ENCODE measurements at regions not wholly inside any gene's neighbourhood (a gene's known extent, or its start where the extent isn't known, plus 50 kb on each side); places are given as distances from the start of the nearest gene placed in this dataset.

DNA sequence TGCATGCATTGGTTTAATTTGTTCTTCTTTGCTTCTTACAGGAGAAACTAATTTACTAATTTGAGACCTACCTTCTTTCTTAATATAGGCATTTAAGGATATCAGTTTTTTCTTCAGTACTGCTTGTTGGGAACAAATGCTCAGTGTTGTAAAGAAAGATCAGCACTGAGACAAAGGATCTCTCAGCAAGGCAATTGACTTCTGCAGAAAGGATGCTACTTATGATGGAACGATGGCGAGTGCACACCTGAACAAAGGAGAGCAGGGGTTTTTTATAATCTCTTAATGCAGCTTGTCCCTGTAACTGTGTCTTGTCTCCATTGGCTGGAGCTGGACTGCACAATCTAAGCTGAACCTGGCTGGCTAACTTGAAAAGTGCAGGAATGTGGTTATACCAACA is 64.2 kb downstream of the RPP21 start:
- Histone ChIP-seq H3K36me3 (no peaks in the 10 kb centered on the region), H3K27me3 (no peaks in the 10 kb centered on the region), H3K9me3 (no peaks in the 10 kb centered on the region), H3K4me1 (no peaks in the 10 kb centered on the region), H3K27ac (no peak overlapping the region), H3K4me3 (no peak overlapping the region)
- ATAC-seq = no peak
- TF ChIP-seq POLR2A (IDR thresholded peaks at IDR 0.05) = no peak
- TF ChIP-seq, protein P1, sequence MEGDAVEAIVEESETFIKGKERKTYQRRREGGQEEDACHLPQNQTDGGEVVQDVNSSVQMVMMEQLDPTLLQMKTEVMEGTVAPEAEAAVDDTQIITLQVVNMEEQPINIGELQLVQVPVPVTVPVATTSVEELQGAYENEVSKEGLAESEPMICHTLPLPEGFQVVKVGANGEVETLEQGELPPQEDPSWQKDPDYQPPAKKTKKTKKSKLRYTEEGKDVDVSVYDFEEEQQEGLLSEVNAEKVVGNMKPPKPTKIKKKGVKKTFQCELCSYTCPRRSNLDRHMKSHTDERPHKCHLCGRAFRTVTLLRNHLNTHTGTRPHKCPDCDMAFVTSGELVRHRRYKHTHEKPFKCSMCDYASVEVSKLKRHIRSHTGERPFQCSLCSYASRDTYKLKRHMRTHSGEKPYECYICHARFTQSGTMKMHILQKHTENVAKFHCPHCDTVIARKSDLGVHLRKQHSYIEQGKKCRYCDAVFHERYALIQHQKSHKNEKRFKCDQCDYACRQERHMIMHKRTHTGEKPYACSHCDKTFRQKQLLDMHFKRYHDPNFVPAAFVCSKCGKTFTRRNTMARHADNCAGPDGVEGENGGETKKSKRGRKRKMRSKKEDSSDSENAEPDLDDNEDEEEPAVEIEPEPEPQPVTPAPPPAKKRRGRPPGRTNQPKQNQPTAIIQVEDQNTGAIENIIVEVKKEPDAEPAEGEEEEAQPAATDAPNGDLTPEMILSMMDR (IDR thresholded peaks at IDR 0.05) = no peak
- intact Hi-C loops (cut with DNase I) = no loop called here
- 58% methylated on average over 2 of the region's 2 CpGs for WGBS (ENCODE audit: insufficient coverage, low coverage, low lambda C conversion rate, missing lambda C conversion rate)
- DNase-seq = no peak

DNA sequence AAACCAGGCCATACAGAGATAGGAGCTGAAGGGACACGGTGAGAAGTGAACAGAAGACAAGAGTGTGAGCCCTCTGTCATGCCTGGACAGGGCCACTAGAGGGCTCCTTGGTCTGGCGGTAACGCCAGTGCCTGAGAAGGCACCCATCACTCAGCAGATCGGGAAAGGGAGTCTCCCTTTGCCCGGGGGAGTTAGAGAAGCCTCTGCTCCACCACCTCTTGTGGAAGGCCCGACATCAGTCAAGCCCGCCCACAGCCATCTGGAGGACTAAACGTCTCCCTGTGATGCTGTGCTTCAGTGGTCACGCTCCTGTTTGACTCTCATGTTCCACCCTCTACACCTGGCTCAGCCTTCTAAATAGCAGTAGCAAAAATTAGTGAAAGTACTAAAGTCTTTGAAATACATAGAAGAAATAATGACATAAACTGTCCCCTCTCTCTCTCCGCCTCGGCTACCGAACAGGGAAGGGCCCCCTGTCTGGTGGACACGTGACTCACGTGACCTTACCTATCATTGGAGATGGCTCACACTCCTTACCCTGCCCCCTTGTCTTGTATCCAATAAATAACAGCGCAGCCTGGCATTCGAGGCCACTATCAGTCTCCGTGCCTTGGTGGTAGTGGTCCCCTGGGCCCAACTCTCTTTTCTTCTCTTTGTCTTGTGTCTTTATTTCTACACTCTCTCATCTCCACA is 66.7 kb downstream of the RPP21 start:
- intact Hi-C loops (cut with DNase I) = no loop called here
- WGBS (ENCODE audit: insufficient coverage, low coverage, low lambda C conversion rate, missing lambda C conversion rate) = 19% methylated on average over 17 of the region's 17 CpGs
- H3K9me3 ChIP-seq = no peaks in the 10 kb centered on the region
- H3K36me3 ChIP-seq = no peaks in the 10 kb centered on the region
- ATAC-seq (peak; percentile 56 to 69 (median 66)), DNase-seq (peak in 2 of 3 donors; percentile 61 to 63)
- no peak for TF ChIP-seq POLR2A (IDR thresholded peaks at IDR 0.05)
- TF ChIP-seq, protein P1 (IDR thresholded peaks at IDR 0.05) = peak; percentile 55 to 74 (median 70)
- H3K4me1 ChIP-seq = no peaks in the 10 kb centered on the region
- H3K4me3 ChIP-seq = no peak overlapping the region
- H3K27me3 ChIP-seq = no peaks in the 10 kb centered on the region
- no peak overlapping the region for H3K27ac ChIP-seq

DNA sequence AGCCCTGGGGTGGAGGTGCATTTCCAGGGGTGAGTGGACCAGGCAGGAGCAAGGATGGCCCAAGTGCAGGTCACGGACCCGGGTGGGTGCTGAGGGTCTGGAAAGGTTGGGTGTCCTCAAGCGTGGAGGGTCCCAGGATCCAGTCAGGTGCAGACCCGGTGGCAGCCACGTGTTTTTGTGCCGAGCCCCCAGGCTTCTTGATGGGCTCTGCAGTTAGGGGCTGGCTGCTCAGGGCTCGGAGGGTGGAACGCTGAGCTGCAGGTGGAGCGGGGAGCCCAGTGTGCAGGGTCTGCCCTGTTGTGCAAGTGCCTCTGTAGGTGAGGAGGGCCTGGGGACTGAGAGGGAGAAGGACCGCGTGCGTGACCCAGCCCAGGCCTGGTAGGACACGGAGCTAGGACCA is 70.9 kb upstream of the HLA-E start:
- no peaks in the 10 kb centered on the region for H3K36me3 ChIP-seq
- H3K4me1 ChIP-seq = no peaks in the 10 kb centered on the region
- DNase-seq (no peak), ATAC-seq (peak in 2 of 4 donors; percentile 13 to 28)
- H3K27ac ChIP-seq = no peak overlapping the region
- WGBS (ENCODE audit: insufficient coverage, low coverage, low lambda C conversion rate, missing lambda C conversion rate) = 71% methylated on average over 4 of the region's 13 CpGs
- intact Hi-C loops (cut with DNase I) = no loop called here
- H3K4me3 ChIP-seq = no peak overlapping the region
- TF ChIP-seq, protein P1 (IDR thresholded peaks at IDR 0.05) = no peak
- TF ChIP-seq POLR2A (IDR thresholded peaks at IDR 0.05) = no peak
- H3K27me3 ChIP-seq = no peaks in the 10 kb centered on the region
- no peaks in the 10 kb centered on the region for H3K9me3 ChIP-seq

DNA sequence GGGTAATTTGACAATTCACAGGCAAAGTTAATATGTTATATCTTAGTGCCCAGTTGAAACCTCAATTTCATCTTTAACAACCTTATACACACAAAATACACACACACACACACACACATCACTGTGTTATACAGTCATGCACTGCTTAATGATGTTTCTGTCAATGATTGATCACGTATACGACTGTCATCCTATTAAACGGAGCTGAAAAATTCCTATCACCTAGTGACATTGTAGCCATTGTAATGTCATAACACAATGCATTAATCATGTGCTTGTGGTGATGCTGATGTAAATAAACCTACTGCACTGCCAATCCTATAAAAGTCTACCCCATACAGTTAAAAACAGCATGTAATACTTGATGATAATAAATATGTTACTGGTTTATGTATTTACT is 64.8 kb upstream of the HLA-E start:
- Histone ChIP-seq H3K36me3 (no peaks in the 10 kb centered on the region), H3K27ac (no peak overlapping the region), H3K9me3 (no peaks in the 10 kb centered on the region), H3K4me1 (no peaks in the 10 kb centered on the region), H3K4me3 (no peak overlapping the region), H3K27me3 (no peaks in the 10 kb centered on the region)
- no peak for ATAC-seq
- DNase-seq = no peak
- intact Hi-C loops (cut with DNase I) = no loop called here
- WGBS (ENCODE audit: insufficient coverage, low coverage, low lambda C conversion rate, missing lambda C conversion rate) = 50% methylated on average over 3 of the region's 3 CpGs
- TF ChIP-seq, protein P1 (IDR thresholded peaks at IDR 0.05) = no peak
- no peak for TF ChIP-seq POLR2A (IDR thresholded peaks at IDR 0.05)
